GM21723 (cell line): ENCODE measurements at regions not wholly inside any gene's neighbourhood (a gene's known extent, or its start where the extent isn't known, plus 50 kb on each side); places are given as distances from the start of the nearest gene placed in this dataset.

Experiments
- ATAC-seq: cut with Tn5 transposase; IDR thresholded peaks from one replicate; pipeline ENCODE4 v1.9.1; 2021; ENCODE audit warnings: mild to moderate bottlenecking, moderate library complexity; ENCODE audit not compliant: unreplicated experiment

DNA sequence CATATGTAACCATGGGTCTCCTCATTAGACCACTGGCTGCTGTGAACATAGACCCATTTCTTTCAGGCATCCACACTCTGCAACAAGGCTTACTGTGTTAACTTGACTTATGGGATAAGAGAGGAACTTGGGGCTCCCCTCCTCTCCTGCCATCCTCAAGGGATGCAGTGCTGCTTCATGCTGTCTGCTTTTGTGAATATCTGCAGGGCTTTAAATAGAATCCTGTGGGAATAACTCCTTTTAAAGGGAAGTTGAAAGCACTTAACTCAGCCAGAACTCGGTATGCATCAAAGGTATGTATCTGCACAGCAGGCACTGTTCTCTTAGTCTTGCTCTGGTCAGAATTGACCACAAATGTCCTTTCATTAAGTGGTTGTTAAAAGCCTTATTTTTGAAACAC is 222.5 kb upstream of the KIRREL3 start:
- ATAC-seq = no peak

DNA sequence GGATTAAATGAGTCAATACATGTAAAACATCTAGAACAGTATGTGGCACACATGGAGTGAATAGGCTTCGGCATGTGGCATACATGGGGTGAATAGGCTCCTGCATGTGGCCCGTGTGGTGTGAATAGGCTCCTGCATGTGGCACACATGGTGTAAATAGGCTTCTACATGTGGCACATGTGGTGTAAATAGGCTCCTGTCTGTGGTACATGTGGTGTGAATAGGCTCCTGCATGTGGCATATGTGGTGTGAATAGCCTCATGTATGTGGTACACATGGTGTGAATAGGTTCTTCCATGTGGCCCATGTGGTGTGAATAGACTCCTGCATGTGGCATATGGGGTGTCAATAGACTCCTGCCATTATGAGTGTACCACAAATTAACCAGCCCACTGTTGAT is 219.1 kb upstream of the KIRREL3 start:
- ATAC-seq = no peak

DNA sequence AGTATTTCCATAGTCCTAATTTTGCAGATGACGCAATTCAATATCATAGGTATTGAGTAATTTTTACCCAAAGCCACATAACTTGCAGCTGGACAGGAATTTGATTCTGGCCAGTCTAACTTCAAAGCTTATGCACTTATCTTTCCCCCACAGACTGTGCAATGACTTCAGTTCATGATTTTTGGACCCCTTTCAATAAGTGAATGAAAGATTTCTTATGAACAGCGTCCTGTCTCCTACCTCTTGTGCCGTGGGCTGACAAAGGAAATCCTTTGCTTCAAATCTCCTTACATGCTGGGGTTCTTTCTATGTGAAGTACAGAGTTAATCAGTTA is 217.7 kb upstream of the KIRREL3 start:
- no peak for ATAC-seq

DNA sequence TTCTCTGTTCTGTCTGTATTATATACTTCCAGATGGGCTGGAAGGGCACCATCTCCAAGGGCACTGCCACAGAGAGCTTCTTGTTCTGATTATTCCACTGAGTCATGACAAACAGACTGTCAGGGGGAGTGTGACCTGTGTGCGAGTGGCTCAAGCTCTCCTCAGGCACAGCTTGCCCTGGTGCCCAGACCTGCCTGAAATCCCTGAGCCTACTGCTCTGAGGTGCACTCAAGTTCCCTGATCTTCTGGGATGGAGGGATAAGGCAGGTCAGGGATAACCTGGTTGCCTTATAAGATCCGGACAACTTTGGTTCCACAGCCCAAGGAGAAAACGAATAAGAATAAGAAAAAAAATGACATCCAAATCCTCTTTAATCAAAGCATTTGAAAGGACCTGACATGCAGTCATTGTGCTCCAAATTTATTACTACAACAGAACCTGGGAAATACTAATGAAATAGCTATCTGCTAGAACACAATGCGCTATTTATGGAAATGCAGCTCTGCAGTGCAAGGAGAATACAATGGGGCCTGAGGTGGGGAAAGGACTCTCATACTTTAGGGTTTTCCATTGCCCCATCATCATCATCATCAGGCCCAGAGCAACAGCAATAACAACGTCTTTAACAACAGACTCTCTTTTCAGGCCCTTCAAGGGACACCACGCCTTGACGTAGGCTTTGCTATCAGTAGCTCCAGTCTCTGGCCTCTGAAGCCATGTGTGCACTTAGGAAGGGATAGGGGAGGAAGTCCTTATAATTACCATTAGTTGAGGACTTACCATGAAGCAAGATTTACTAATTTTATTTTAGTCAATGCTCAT is 217.1 kb upstream of the KIRREL3 start:
- ATAC-seq = no peak

DNA sequence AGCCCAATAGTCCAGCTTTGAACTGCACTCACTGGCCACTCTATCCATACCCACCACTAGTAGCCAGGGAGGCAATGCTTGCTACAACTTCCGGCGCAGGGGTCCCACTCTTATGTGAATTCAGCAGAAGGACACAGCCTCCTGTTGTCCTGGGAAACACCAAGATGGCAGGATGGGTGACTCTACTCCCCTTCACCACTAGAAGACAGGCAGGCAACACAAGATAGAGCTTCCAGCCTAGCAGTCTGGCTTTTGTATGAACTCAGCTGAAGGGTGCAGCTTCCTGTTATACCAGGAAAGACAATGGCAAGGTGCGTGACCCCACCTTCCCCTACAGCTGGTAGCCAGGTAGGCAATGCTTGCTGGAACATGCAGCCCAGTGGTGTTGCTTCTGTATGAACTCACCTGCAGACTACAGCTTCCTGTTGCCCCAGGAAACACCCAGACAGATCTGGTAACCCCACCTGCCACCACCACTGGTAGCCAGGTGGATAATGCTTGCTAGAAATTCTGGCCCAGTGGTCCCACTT is 205.2 kb upstream of the KIRREL3 start:
- no peak for ATAC-seq

DNA sequence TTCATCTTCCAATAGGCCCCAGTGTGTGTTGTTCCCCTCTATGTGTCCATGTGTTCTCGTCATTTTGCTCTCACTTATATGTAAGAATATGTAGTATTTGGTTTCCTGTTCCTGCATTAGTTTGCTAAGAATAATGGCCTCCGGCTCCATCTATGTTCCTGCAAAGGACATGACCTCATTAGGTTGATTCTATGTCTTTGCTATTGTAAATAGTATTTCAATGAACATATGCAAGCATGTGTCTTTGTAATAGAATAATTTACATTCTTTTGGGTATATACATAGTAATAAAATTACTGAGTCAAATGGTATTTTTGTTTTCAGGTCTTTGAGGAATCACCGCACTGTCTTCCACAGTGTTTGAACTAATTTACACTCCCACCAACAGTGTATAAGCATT is 202.9 kb upstream of the KIRREL3 start:
- no peak for ATAC-seq

DNA sequence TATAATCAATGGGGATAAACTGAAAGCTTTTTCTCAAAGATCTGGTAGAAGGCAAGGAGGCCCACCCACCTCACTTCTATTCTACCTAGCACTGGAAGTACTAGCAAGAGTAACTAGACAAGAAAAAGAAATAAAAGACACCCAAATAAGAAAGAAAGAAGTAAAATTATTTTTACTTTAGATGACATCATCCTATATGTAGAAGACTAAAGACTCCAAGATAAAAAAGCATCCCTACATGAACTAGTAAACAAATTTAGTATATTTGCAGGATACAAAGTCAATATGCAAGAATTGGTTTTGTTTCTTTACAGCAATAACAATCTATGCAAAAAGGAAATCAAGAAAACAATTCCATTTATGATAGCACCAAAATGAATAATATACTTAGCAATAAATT is 201.5 kb upstream of the KIRREL3 start:
- ATAC-seq = no peak

DNA sequence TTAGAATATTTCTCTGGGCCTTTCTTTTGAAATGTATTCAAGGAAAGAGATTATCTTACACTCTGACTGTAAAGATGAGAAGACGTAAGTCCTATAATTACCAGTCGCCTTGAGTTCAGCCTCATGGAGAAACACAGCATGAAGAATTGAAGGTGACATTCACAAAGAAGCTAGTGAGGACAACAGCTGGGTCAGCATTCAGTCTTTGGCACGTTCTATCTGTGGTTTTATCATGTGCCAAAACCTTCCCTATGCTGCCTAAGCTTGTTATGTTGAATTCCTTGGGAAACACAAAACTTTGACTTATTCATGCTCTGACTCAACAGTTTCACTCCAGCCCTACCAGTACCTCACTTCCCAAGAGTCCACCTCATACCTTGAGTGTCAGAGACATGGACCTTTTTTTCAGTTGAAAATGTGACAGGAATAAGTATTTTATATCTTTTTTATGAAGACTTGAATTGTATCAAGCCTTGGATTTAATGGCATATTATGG is 198.8 kb upstream of the KIRREL3 start:
- ATAC-seq = no peak

DNA sequence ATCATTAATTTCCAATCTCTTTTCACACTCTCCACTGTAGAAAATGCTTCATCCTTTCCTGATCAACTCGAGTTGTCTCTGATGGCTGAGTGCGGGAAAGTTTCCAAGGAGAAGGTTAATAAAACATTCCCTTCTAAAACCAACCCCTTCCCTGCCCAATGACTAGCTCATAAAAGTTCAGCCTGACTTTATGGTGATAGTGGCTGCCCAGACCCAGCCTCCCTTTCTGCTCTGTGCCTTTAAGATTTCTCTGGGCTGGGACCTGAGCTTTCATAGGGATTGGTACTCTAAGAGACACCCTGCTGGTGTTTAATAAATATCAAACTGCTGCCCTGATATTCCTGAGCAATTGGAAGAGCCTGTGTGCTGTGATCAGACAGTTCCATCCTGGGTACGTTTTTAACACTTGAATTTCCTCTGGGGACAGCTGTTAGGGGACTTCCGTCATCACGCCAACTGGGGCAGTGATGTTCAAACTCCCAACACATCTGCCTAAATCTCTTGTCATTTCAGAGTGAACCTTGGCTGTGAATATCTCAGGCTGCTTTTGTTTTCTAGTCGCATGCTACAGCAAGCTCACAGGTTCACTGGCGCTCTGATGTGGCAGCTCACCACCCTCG is 195.0 kb upstream of the KIRREL3 start:
- no peak for ATAC-seq

DNA sequence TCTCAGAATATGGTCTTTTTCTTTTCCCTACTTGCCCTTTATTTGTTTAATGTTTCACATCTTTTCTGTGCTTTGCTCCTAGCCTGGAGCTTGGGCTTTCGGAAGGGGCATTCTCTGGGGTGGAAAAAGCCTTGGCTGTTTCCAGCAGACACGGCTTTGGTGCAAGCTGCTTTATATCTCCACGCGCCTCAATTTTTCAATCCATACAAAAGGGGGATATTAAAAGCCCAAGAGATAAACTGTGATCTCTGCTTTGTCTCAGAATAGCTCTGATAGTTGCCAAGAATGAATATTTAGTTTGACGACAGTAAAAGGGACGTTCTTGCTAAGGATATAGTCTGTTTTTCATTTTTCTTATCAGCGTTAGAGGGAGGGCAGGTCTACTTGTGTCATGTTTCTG is 194.0 kb upstream of the KIRREL3 start:
- no peak for ATAC-seq

DNA sequence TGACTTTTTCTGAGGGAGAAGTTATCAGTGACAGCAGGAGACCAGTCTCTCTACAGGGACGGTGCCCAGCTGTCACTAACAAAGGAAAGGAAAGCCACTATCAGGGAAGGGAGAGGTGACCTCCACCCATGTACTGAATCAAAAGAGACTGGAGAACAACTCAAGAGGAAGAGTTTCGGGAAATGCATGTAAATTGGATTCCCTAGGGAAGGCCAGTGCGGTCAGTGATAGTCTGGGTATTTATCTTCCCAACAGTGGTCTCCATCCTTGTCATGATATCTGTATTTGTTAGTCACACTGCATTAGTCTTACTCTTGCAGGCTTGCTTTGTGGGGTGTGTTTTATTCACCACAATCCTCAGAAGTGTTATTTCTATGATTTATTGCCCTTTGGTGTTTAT is 193.4 kb upstream of the KIRREL3 start:
- ATAC-seq = no peak

DNA sequence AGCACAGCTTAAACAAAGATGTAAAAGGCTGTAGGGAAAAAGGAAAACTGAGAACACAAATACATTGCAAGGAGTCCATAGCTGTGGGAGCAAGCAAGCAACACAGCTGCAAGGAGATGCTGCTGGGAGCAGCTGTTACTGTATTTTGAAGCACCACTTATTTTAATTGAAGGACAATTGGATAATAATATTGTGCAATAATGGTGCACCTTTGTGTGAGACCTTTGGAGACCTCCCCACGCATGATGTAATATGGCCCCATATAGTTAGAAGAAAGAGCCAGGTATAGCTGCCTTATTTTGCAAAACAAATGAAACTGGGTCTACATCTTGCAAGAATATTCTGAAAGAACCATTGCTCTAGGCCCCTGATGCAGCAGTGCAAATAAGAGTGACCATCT is 191.1 kb upstream of the KIRREL3 start:
- ATAC-seq = no peak

DNA sequence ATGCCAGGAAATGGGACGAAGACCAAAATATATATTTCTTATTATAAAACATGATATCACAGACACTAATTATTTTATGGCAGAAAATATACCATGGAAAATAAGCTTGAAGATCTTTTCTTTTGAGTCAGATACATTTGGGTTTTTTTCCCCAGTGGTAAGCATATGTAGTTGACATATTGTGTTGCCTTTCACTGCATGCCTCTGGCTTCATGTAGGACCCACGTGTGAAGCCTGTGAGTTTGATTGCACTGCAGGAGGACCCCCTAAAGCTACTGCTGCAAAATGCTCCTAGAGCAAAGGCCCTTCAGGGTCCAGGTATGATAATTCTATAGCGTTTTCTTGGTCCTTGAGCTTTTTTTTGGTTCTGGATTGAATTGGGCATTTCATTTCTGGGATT is 190.7 kb upstream of the KIRREL3 start:
- ATAC-seq = no peak

DNA sequence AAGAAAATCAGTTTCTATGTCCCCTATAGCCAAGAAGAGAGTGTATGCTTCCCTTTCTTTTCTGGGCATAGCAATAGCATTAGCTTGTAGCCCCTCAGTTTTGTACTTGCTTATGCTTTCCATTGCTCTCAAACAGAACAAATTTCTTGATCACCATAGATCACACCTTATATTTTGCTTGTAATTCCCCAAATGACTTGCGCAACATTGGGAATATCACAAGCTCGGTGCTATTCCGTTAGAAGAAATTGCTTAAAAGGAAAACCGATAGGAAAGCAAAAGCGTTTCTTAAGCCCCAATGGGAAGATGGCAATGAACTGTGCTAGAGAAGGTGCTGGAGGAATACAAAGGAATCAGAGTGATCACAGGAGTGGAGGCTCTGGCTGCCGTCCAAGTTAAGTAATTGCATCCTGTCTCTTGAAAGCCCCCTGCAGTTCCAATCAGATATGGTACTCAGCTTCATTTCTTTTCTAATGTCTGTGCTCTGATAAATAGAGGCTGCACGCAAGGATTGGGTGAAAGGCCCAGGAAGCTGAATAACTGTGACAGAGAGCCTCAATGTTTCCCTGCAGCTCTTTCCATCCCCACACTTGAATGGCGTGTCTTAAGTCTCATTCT is 182.1 kb upstream of the KIRREL3 start:
- ATAC-seq = no peak

DNA sequence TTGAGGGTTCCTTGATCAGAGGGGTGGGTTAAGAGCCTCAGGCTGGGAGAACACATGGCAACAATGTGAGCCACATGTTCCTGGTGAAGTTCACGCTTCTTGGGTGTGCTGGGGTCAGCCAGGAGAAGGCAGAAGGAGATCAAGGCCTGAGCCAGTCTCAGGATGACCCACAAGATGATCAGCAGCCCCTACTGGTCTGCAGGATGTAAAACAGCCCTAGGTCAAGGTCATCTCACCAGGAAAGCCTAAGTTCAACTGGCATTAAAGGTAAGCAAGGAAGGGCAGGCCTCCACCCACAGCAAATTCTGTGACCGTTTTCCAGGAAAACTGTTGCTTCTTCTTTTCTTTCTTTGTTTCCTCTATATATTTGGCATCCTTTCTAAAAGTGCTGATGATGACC is 156.7 kb upstream of the KIRREL3 start:
- no peak for ATAC-seq

DNA sequence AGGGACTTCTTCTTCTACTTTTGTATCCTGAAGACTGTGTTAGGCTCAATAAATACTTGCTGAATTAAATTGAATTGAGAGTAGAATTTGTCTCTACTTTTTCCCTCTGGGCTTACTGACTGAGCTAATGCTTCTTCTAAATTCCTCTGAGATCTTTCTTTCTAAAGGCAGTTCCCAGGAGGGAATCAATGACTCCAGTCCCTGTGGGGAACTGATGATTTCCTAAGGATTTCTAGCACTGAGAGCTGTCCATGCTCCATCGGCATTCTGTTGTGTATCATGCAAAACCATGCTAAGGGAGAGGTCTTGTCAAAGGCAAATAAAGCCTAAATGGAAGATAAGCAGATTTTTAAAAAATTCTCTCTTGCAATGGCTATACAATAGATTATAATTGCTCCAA is 148.8 kb upstream of the KIRREL3 start:
- ATAC-seq = no peak

DNA sequence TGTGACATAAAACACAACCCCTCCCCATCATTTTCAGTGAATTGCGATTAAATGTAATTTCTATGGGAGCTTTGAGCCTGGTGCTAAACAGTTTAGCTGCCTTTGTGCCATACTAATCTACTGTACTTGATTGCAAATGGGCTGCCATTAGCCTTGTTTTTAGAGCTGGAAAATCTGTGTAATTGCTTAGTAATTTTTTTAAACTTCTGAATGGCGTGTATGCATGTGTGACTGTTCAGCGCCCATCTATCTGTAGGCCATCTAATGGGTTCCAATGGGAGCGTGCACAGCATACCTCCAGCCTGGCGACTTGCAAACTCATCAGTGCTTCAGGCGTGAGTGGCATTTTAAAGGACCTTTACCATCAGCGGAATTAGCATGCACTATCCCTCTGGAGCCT is 142.7 kb upstream of the KIRREL3 start:
- no peak for ATAC-seq

DNA sequence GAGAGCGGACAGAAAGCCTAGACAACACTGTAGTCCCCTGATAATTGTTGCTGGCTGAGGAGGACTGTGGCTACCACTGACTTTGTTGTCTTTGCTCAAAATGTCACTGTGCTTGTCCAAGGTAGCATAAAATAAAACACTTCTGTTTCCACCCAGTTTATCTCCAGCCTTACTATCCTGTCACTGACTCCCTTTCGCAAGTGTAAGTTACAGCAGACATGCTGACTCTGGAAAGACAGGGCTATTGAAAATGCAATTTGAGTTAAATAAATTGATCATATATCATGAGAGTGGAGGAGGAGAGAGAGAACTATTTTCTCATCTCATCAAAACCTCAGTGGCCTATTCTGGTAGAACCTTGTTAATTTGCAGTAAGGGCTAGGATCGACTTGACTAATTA is 138.0 kb upstream of the KIRREL3 start:
- ATAC-seq = no peak

DNA sequence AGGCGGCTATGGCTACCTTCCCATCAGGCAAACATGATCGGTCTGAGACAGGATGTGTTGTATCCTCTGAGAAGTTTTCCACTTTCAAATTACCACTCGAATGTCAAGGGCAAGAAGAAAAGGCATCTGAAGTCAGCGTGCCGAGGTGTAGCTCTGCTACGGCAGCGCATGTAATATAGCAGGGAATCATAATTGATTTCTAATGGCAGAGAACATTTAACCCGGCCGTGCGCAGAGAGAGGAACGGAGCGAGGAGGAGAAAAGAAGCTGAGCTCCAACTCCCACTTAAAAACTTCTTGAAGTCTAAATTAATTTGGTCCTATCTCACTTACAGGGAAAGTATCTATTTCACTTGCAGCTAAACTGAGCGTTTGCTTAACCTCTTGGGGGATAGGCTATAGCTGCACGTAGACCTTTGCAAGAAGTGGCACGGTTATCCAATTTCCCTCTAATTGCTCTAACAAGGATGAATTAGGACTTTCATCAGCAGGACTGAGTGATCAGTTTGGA is 137.3 kb upstream of the KIRREL3 start:
- no peak for ATAC-seq

DNA sequence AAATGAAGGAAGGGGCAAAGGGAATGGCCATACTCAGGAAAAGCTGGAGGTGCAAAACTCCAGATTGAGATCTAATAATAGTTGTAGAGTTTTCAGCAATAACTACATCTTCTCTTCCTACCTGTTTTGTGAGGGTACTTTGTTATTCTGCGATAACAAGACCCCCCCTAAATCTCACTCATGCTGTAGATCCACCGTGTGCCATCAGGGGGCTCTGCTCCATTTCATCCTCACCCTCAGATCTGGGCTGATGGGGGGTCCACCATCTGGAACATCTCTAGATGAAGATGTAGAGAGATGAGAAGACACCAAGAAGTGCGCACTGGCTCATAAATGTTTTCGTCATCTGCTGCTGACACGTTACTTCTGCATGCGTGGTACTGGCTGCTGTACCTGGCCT is 135.9 kb upstream of the KIRREL3 start:
- ATAC-seq = no peak

DNA sequence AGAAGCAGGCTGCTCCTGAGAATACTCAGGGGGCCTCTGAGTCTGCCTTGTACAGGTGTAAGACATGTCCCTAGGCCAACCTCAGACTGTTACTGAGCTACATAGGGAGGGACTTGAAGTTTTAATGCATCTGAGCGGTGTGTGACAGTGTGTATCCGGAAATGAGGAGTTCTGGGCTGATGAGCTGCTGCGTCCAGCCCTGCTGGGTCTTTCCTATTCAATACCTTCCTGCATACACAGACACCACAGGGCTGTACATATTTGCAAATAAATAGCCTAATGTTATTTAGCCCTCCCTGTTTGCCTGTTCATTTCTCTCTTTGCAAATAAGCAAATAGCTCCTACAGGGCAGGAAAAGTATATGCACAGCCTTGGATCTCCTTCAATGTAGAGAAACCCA is 134.7 kb upstream of the KIRREL3 start:
- no peak for ATAC-seq

DNA sequence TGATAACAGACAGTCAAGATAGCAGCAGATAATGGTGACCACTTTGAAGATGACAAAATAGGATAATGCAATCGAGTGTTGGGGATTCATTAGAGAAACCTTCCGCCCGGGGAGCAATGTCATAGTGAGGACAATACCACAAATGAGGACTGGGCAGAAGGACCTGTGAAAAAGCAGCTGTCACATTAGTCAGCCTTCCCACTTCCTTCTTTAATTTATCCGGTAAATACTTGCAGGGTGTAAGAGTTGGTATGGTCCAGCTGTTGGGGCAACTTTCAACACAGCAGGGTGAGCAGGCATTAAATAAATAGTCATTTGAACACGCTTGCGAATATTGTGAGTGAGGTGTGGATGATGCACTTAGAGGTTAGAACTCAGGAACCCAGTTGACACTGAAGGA is 132.5 kb upstream of the KIRREL3 start:
- ATAC-seq = no peak
